Spleen (tissue), 11 donors: ENCODE measurements at regions not wholly inside any gene's neighbourhood (a gene's known extent, or its start where the extent isn't known, plus 50 kb on each side); places are given as distances from the start of the nearest gene placed in this dataset.

ENCODE experiments used
- DNase-seq: peaks from one replicate; pipeline ENCODE4 v3.0.0-alpha.2; 2020
- H3K27ac ChIP-seq, 8 donors: fragments of 200-600 bp; sonication (generic) in 7 of 8; 1 replicate in 4 of 8; 2 replicates in 4 of 8; pipeline versions ENCODE4 v1.5.0 to v1.8.0; 2016 to 2021; ENCODE audit warnings: inconsistent platforms in 4 of 8, mild to moderate bottlenecking in 4 of 8, moderate library complexity in 1 of 8
- H3K27me3 ChIP-seq, 7 donors: fragments of 200-600 bp; sonication (generic) in 6 of 7; replicated peaks in 1 of 7; 1 replicate in 4 of 7; 2 replicates in 3 of 7; pipeline versions ENCODE4 v1.5.0 to v1.8.0; 2016 to 2021; ENCODE audit warnings: inconsistent platforms in 3 of 7, mild to moderate bottlenecking in 1 of 7
- H3K36me3 ChIP-seq, 6 donors: fragments of 200-600 bp; sonication (generic) in 5 of 6; 1 replicate in 4 of 6; 2 replicates in 2 of 6; pipeline versions ENCODE4 v1.5.0 to v1.8.0; 2016 to 2021; ENCODE audit warnings: inconsistent platforms in 2 of 6
- H3K4me1 ChIP-seq, 6 donors: fragments of 200-600 bp; sonication (generic) in 5 of 6; 1 replicate in 3 of 6; 2 replicates in 3 of 6; pipeline versions ENCODE4 v1.5.0 to v1.8.0; 2016 to 2021; ENCODE audit warnings: inconsistent platforms in 3 of 6
- H3K4me3 ChIP-seq, 8 donors: fragments of 200-600 bp; sonication (generic) in 7 of 8; 1 replicate in 4 of 8; 2 replicates in 4 of 8; pipeline versions ENCODE4 v1.5.0 to v1.8.0; 2016 to 2021; ENCODE audit warnings: inconsistent platforms in 4 of 8, mild to moderate bottlenecking in 4 of 8, moderate library complexity in 2 of 8
- H3K9me3 ChIP-seq, 8 donors: fragments of 200-600 bp; sonication (generic) in 7 of 8; 1 replicate in 4 of 8; 2 replicates in 4 of 8; pipeline versions ENCODE4 v1.5.0 to v1.8.0; 2016 to 2021; ENCODE audit warnings: inconsistent platforms in 4 of 8
- POLR2A ChIP-seq, 3 donors: fragments of 450-650 bp; IDR thresholded peaks; one replicate each; pipeline ENCODE4 v1.5.1; 2017; ENCODE audit warnings: antibody characterized with exemption in 3 of 3, mild to moderate bottlenecking in 1 of 3
- POLR2AphosphoS5 ChIP-seq, 3 donors: sonication (generic); formaldehyde crosslinking; IDR thresholded peaks; one replicate each; pipeline ENCODE4 v1.5.1; 2017; ENCODE audit warnings: antibody characterized with exemption in 3 of 3
- WGBS, 5 donors: extraction: QIAGEN DNeasy Blood & Tissue Kit in 3 of 5; methylation state at CpG; one replicate each; pipeline versions ENCODE4 v1.1.5 to v1.1.7; 2013 to 2018; 5-methylcytosine and 5-hydroxymethylcytosine counted together
- intact Hi-C: fragments of 100-400 bp; cut with DNase I; formaldehyde crosslinking; loops from one replicate; pipeline ENCODE4 v1.15.0; 2023; ENCODE audit warnings: low total_unique reads
- TF ChIP-seq, protein P1 (sequence below), 11 experiments: fragments of 200-600 bp in 7 of 11; fragments of 450-650 bp in 4 of 11; sonication (generic) in 4 of 11; IDR thresholded peaks in 8 of 11; conservative IDR thresholded peaks in 3 of 11; 1 replicate in 7 of 11; 2 replicates in 4 of 11; pipeline versions ENCODE4 v1.4.0 to v1.8.0; 2016 to 2021; ENCODE audit warnings: antibody characterized with exemption in 11 of 11, inconsistent platforms in 4 of 11, mild to moderate bottlenecking in 1 of 11
- donor health status: healthy with polysubstance abuse.
- donor health status: DM: no; HTN: no; CAD: no; lungs with moderate emphysema.
- donor health status: DM: no; HTN: no; CAD: no.
- donor health status: Bipolar disorder and iron deficiency.
- donor health status: healthy.
- donor health status: DM: no; HTN: no; CAD: no.
- donor health status: DM: yes; HTN: yes; CAD: no.

DNA sequence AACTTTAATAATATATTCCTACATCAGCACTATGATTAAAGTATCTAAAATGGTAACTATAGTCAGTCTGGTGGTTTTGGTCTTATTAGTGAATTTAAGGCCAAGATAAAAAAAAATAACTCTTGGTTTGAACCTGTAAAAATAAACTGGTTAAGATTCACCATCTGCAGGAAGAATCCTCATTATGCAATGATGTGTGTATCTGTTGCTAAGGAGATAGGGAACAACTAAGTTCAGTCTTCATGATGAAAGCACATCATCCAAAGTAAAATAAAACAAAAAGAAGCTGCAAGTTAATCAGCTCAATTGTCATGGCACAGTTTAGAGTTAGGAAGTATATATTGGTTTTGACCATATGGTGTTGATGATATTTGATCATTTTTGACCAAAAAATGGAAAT is 466.0 kb downstream of the NYAP2 start:
- H3K27me3 ChIP-seq, result no peaks in the 10 kb centered on the region
- no peaks in the 10 kb centered on the region for H3K36me3 ChIP-seq
- TF ChIP-seq POLR2A (IDR thresholded peaks at IDR 0.05) (no peak), POLR2AphosphoS5 (IDR thresholded peaks at IDR 0.05) (no peak)
- TF ChIP-seq, protein P1, sequence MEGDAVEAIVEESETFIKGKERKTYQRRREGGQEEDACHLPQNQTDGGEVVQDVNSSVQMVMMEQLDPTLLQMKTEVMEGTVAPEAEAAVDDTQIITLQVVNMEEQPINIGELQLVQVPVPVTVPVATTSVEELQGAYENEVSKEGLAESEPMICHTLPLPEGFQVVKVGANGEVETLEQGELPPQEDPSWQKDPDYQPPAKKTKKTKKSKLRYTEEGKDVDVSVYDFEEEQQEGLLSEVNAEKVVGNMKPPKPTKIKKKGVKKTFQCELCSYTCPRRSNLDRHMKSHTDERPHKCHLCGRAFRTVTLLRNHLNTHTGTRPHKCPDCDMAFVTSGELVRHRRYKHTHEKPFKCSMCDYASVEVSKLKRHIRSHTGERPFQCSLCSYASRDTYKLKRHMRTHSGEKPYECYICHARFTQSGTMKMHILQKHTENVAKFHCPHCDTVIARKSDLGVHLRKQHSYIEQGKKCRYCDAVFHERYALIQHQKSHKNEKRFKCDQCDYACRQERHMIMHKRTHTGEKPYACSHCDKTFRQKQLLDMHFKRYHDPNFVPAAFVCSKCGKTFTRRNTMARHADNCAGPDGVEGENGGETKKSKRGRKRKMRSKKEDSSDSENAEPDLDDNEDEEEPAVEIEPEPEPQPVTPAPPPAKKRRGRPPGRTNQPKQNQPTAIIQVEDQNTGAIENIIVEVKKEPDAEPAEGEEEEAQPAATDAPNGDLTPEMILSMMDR (IDR thresholded peaks at IDR 0.05 in 8 of 11, conservative IDR thresholded peaks at IDR 0.05 in 3 of 11), result no peak
- no peak overlapping the region for H3K27ac ChIP-seq
- no peak overlapping the region for H3K4me3 ChIP-seq
- H3K9me3 ChIP-seq, result no peaks in the 10 kb centered on the region
- no peaks in the 10 kb centered on the region for H3K4me1 ChIP-seq
- no peak for DNase-seq
- intact Hi-C loops, result no loop called here

DNA sequence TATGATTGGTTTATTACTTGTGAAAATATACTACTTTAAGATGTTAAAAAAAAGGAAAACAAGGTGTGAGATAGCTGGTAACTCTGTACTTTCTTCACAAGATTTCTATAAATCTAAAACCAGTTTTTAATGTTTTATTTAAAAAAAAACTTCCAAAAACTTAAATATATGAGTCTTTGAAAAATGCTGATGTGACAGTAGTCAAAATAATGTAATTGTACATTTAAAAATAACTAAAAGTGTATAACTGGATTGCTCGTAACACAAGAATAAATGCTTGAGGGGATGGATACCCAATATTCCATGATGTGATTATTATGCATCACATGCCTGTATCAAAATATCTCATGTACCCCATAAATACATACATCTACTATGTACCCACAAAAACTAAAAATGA is 464.9 kb downstream of the NYAP2 start:
- Histone ChIP-seq H3K9me3 (no peaks in the 10 kb centered on the region), H3K27ac (no peak overlapping the region), H3K36me3 (no peaks in the 10 kb centered on the region), H3K4me3 (no peak overlapping the region), H3K4me1 (no peaks in the 10 kb centered on the region), H3K27me3 (no peaks in the 10 kb centered on the region)
- TF ChIP-seq POLR2A (IDR thresholded peaks at IDR 0.05) (no peak), POLR2AphosphoS5 (IDR thresholded peaks at IDR 0.05) (no peak)
- TF ChIP-seq, protein P1 (IDR thresholded peaks at IDR 0.05 in 8 of 11, conservative IDR thresholded peaks at IDR 0.05 in 3 of 11), result no peak
- DNase-seq, result no peak
- 78 to 98% (median 87%) methylated on average over 1 of the region's 1 CpG for WGBS, 5 donors
- intact Hi-C loops, result no loop called here

DNA sequence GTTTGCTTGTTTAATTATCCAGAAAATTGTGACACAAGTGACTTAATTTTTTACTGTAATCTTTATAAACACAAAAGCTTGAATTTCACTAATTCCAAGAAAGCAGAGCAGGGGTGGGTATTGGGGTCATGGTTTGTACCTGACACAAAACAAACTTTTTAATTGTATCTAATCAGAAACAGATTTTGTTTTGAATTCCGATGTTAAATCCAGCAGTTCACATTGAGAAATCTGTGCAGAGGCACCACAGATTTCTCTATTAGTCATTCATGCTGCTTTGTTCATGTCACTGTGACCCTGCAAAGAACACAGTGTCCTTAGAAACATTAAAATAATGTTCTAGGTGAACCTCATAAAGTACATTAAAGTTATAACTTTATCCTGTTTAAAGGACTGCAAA is 443.4 kb downstream of the NYAP2 start:
- intact Hi-C loops, result no loop called here
- no peak for DNase-seq
- H3K9me3 ChIP-seq, result no peaks in the 10 kb centered on the region
- no peaks in the 10 kb centered on the region for H3K27me3 ChIP-seq
- no peak overlapping the region for H3K27ac ChIP-seq
- H3K4me1 ChIP-seq, result no peaks in the 10 kb centered on the region
- TF ChIP-seq, protein P1 (IDR thresholded peaks at IDR 0.05 in 8 of 11, conservative IDR thresholded peaks at IDR 0.05 in 3 of 11), result no peak
- TF ChIP-seq POLR2A (IDR thresholded peaks at IDR 0.05), result no peak
- no peak for TF ChIP-seq POLR2AphosphoS5 (IDR thresholded peaks at IDR 0.05)
- H3K4me3 ChIP-seq, result no peak overlapping the region
- WGBS, 5 donors, result 64 to 92% (median 87%) methylated on average over 1 of the region's 1 CpG
- H3K36me3 ChIP-seq, result no peaks in the 10 kb centered on the region

DNA sequence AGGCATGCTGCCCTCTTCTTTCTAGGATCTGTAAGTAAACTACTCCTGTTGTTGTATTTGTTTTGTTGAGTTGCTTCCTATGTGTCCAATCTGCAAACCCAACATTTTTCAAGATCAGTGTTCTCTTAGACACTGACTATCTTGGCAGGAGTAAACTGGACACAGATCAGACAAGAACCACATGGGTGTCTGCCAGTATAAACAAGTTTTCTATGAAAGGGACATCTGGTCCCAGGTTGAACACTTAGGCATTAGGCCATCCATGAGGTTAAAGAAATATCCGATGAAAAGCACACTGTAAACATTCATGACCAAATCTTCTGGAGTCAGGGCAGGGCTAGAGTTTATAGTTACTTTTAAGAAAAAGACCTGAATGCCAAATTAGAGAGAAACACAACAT is 441.8 kb downstream of the NYAP2 start:
- whole genome bisulfite sequencing, 5 donors, result 93 to 98% (median 96%) methylated on average over 1 of the region's 1 CpG
- Histone ChIP-seq H3K27ac (no peak overlapping the region), H3K27me3 (no peaks in the 10 kb centered on the region), H3K9me3 (no peaks in the 10 kb centered on the region), H3K4me3 (no peak overlapping the region), H3K4me1 (no peaks in the 10 kb centered on the region), H3K36me3 (no peaks in the 10 kb centered on the region)
- TF ChIP-seq POLR2AphosphoS5 (IDR thresholded peaks at IDR 0.05) (no peak), POLR2A (IDR thresholded peaks at IDR 0.05) (no peak)
- TF ChIP-seq, protein P1 (IDR thresholded peaks at IDR 0.05 in 8 of 11, conservative IDR thresholded peaks at IDR 0.05 in 3 of 11), result no peak
- DNase-seq, result no peak
- intact Hi-C loops, result no loop called here
